ENCODE measurements at regions not wholly inside any gene's neighbourhood (a gene's known extent, or its start where the extent isn't known, plus 50 kb on each side); places are given as distances from the start of the nearest gene placed in this dataset.

DNA sequence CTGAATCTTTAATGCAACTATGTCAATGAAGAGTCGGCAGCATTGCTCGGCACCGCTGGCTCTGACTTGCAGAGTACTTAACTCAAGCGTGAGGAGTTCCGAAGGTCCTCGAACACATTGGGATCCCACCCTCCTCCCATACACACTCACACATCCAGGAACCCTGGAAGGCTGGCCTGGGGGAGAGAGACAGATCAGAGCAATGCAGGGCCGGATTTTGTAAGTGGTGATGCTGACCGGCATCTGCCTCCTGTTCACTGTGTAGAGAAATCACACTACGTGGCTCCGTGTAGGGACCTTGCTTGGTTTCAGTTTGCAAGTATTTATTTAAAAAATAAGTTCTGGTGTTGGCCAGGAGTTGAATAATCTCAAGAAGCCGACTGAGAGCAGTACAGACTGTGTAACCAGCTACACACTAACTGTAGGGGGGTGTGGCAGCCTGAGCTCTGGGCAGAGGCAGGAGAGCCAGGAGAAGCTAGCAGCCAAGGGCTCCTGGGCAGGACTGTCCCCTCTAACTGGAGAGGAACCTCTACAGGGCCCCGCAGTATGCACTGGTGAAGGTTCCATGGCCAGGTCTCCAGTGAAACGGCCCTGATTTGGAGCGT is 190.2 kb upstream of the TNRC6C start:
- no peaks in the 10 kb centered on the region for H3K27me3 ChIP-seq (ENCODE audit: low read length)

DNA sequence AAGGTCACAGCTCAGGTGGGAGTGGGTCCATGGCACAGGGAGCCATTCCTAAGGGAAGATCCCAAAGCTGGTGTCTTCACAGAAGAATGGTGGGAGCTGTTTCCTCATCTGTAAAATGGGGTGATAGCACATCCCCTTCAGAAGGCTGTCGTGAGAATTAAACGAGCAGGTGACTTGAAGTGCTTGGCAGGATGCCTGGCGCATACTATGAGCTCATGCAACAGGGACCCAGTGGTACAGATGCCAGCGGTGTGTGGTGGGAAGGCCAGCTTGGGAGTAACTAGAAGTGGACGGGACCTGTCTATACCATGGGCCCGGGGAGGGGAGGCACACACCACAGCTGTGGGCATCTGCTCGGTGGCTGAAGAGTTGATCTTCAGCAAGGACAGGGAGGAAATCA is 189.3 kb upstream of the TNRC6C start:
- H2AFZ ChIP-seq (ENCODE audit: low read depth, low read length, severe bottlenecking) = no peak overlapping the region
- H3K27me3 ChIP-seq (ENCODE audit: low read length) = no peaks in the 10 kb centered on the region
- H3K4me2 ChIP-seq (ENCODE audit: low read depth, low read length, poor library complexity, severe bottlenecking) = no peak overlapping the region
- H3K36me3 ChIP-seq (ENCODE audit: low read length) = no peaks in the 10 kb centered on the region
- H3K9me2 ChIP-seq (replicated peaks; ENCODE audit: insufficient read depth, low read length) = no peaks in the 10 kb centered on the region
- no peak overlapping the region for H3K4me3 ChIP-seq (ENCODE audit: insufficient read depth, low read length, poor library complexity, severe bottlenecking)
- no peaks in the 10 kb centered on the region for H3K9me3 ChIP-seq (ENCODE audit: insufficient read depth, low read length)
- H3K79me2 ChIP-seq (ENCODE audit: insufficient read depth, low read length) = no peaks in the 10 kb centered on the region
- H3F3A ChIP-seq (ENCODE audit: insufficient read depth) = no peaks in the 10 kb centered on the region
- H3K27ac ChIP-seq (ENCODE audit: low read depth, low read length) = no peak overlapping the region
- H4K20me1 ChIP-seq (ENCODE audit: low read depth, low read length) = no peaks in the 10 kb centered on the region
- H3K9ac ChIP-seq (ENCODE audit: low read length) = no peak overlapping the region
- no peak for TF ChIP-seq EZH2phosphoT487 (conservative IDR thresholded peaks at IDR 0.05; ENCODE audit: low read length)
- TF ChIP-seq, protein P1, sequence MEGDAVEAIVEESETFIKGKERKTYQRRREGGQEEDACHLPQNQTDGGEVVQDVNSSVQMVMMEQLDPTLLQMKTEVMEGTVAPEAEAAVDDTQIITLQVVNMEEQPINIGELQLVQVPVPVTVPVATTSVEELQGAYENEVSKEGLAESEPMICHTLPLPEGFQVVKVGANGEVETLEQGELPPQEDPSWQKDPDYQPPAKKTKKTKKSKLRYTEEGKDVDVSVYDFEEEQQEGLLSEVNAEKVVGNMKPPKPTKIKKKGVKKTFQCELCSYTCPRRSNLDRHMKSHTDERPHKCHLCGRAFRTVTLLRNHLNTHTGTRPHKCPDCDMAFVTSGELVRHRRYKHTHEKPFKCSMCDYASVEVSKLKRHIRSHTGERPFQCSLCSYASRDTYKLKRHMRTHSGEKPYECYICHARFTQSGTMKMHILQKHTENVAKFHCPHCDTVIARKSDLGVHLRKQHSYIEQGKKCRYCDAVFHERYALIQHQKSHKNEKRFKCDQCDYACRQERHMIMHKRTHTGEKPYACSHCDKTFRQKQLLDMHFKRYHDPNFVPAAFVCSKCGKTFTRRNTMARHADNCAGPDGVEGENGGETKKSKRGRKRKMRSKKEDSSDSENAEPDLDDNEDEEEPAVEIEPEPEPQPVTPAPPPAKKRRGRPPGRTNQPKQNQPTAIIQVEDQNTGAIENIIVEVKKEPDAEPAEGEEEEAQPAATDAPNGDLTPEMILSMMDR (IDR thresholded peaks at IDR 0.05; ENCODE audit: insufficient read depth, low read length, poor library complexity, severe bottlenecking) = no peak

More for the DNA sequence above, 190.2 kb upstream of the TNRC6C start:
- no peak overlapping the region for H3K4me2 ChIP-seq (ENCODE audit: low read depth, low read length, poor library complexity, severe bottlenecking)
- H3K79me2 ChIP-seq (ENCODE audit: insufficient read depth, low read length) = no peaks in the 10 kb centered on the region
- H3K27ac ChIP-seq (ENCODE audit: low read depth, low read length) = no peak overlapping the region
- no peak overlapping the region for H3K9ac ChIP-seq (ENCODE audit: low read length)
- TF ChIP-seq EZH2phosphoT487 (conservative IDR thresholded peaks at IDR 0.05; ENCODE audit: low read length) = no peak
- TF ChIP-seq, protein P1 (IDR thresholded peaks at IDR 0.05; ENCODE audit: insufficient read depth, low read length, poor library complexity, severe bottlenecking) = no peak
- H2AFZ ChIP-seq (ENCODE audit: low read depth, low read length, severe bottlenecking) = no peak overlapping the region
- H3K4me3 ChIP-seq (ENCODE audit: insufficient read depth, low read length, poor library complexity, severe bottlenecking) = no peak overlapping the region
- H3K9me3 ChIP-seq (ENCODE audit: insufficient read depth, low read length) = no peaks in the 10 kb centered on the region
- no peaks in the 10 kb centered on the region for H3K9me2 ChIP-seq (replicated peaks; ENCODE audit: insufficient read depth, low read length)
- no peaks in the 10 kb centered on the region for H3F3A ChIP-seq (ENCODE audit: insufficient read depth)
- H4K20me1 ChIP-seq (ENCODE audit: low read depth, low read length) = no peaks in the 10 kb centered on the region
- no peaks in the 10 kb centered on the region for H3K36me3 ChIP-seq (ENCODE audit: low read length)

DNA sequence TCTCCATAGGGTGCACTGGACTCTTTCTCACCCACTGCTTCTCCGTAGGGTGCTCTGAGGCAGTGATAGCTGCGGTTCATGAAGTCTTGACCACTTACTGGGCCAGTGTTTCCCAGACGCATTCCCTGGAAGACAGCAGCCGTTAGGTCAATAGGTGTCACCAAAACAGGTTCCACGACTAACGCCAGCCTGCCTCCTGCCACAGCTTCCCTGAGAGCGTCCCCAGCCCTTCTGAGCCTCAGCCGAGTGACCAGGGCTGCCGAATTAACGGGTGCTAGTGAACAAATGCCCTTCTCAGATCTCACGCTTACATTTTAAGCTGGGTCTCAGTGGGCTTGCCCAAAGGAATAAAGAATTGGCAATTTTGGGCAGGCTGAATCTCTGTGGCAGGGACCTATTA is 188.7 kb upstream of the TNRC6C start:
- Histone ChIP-seq H3K4me2 (ENCODE audit: low read depth, low read length, poor library complexity, severe bottlenecking) (no peak overlapping the region), H3K36me3 (ENCODE audit: low read length) (no peaks in the 10 kb centered on the region), H2AFZ (ENCODE audit: low read depth, low read length, severe bottlenecking) (no peak overlapping the region), H3K27me3 (ENCODE audit: low read length) (no peaks in the 10 kb centered on the region), H3K79me2 (ENCODE audit: insufficient read depth, low read length) (no peaks in the 10 kb centered on the region), H3K9me3 (ENCODE audit: insufficient read depth, low read length) (no peaks in the 10 kb centered on the region), H3K9me2 (replicated peaks; ENCODE audit: insufficient read depth, low read length) (no peaks in the 10 kb centered on the region), H3K27ac (ENCODE audit: low read depth, low read length) (no peak overlapping the region), H3K4me3 (ENCODE audit: insufficient read depth, low read length, poor library complexity, severe bottlenecking) (no peak overlapping the region), H3K9ac (ENCODE audit: low read length) (no peak overlapping the region), H4K20me1 (ENCODE audit: low read depth, low read length) (no peaks in the 10 kb centered on the region), H3F3A (ENCODE audit: insufficient read depth) (no peaks in the 10 kb centered on the region)
- TF ChIP-seq EZH2phosphoT487 (conservative IDR thresholded peaks at IDR 0.05; ENCODE audit: low read length) = no peak
- TF ChIP-seq, protein P1 (IDR thresholded peaks at IDR 0.05; ENCODE audit: insufficient read depth, low read length, poor library complexity, severe bottlenecking) = no peak
